ENCODE measurements at regions not wholly inside any gene's neighbourhood (a gene's known extent, or its start where the extent isn't known, plus 50 kb on each side); places are given as distances from the start of the nearest gene placed in this dataset.

GRCh38 chr5:123763201-123763600 is 251.2 kb downstream of the CSNK1G3 start:
- no peak for TF ChIP-seq CTCF (IDR thresholded peaks at IDR 0.05)
- TF ChIP-seq POLR2A (IDR thresholded peaks at IDR 0.05), result no peak
